Stomach smooth muscle (tissue), 2 donors: ENCODE measurements at regions not wholly inside any gene's neighbourhood (a gene's known extent, or its start where the extent isn't known, plus 50 kb on each side); places are given as distances from the start of the nearest gene placed in this dataset.
A peak's percentile ranks its signal among the peaks of the same experiment; 100 is the strongest.

Experiments used
- H3K27ac ChIP-seq: one replicate; pipeline ENCODE4 v1.7.0; 2013; ENCODE audit warnings: mild to moderate bottlenecking, low read length, inconsistent platforms
- H3K27me3 ChIP-seq, 2 donors: one replicate each; pipeline ENCODE4 v1.7.0; 2013; ENCODE audit warnings: low read length in 2 of 2; ENCODE audit not compliant: insufficient read depth in 2 of 2, control insufficient read depth in 1 of 2
- H3K36me3 ChIP-seq, 2 donors: one replicate each; pipeline ENCODE4 v1.7.0; 2013; ENCODE audit warnings: low read length in 2 of 2; ENCODE audit not compliant: control insufficient read depth in 2 of 2, insufficient read depth in 2 of 2
- H3K4me1 ChIP-seq: one replicate; pipeline ENCODE4 v1.7.0; 2013; ENCODE audit warnings: low read length; ENCODE audit not compliant: control insufficient read depth, insufficient read depth
- H3K4me3 ChIP-seq, 2 donors: one replicate each; pipeline ENCODE4 v1.7.0; 2013; ENCODE audit warnings: low read length in 2 of 2
- H3K9ac ChIP-seq, 2 donors: one replicate each; pipeline ENCODE4 v1.7.0; 2013; ENCODE audit warnings: low read length in 2 of 2, mild to moderate bottlenecking in 1 of 2
- H3K9me3 ChIP-seq, 2 donors: one replicate each; pipeline ENCODE4 v1.7.0; 2013; ENCODE audit warnings: low read length in 2 of 2; ENCODE audit not compliant: control insufficient read depth in 2 of 2
- donor health status: healthy.
- donor health status: Pancreatic carcinoma.

DNA sequence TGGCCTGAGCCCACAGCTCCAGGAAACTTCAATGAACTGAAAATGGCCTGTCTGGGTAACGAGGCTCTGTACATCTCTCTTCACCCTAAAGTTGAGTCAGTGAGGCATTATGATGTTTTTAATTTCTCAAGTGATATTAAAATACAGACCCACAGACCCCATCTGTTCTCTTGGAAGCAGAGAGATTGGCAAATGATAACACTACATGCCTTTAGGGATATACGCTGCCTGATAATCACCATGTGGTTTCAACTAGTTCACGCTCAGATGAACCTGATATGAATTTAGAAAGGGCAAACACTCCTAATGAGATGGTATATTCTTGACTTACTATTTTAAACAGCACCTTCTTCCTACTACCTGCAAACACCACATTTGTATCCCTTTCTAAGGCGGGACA lies 127.5 kb downstream of the RFC3 start:
- no peaks in the 10 kb centered on the region for H3K36me3 ChIP-seq
- no peaks in the 10 kb centered on the region for H3K4me1 ChIP-seq
- no peaks in the 10 kb centered on the region for H3K27me3 ChIP-seq
- no peak overlapping the region for H3K9ac ChIP-seq
- no peak overlapping the region for H3K4me3 ChIP-seq
- no peaks in the 10 kb centered on the region for H3K9me3 ChIP-seq
- H3K27ac ChIP-seq: no peak overlapping the region

DNA sequence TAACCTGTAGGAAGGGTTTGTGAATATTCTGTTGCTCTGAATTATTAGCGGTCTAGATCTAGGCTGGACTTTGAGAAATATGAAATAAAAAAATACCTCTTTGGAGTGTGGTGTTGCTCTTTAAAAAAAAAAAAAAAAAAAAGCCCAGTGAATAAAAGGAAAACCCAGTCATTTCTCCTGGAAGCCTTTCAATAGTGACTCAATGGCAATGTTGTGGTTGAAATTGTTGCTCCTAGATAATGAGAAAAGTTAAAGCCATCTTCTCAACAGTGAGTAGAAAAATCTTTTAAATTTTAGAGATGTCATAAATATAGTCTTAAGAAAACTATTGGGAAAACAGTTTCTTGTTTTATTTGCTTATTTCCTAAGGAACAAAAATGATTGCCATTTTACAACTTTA lies 135.3 kb downstream of the RFC3 start:
- no peak overlapping the region for H3K4me3 ChIP-seq

DNA sequence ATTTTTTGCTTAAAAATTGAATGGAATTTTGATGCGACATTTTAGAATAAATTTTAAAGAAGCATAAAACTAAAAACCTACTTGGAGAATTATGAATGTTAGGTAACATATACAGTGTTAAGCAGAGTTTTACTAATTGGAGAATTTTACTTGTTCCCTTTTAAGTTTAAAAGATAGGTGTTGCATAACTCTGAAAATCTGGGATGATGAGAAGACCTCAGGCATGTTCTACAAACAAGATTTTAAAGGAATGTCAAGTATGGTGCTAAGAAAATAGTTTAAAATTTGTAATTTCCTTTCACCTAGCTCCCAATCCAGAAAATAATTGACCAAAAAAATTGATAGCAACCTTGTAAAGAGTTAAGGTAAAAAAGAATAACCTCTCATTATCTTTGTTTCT lies 135.8 kb downstream of the RFC3 start:
- Histone ChIP-seq H3K9ac (no peak overlapping the region), H3K4me3 (no peak overlapping the region), H3K36me3 (no peaks in the 10 kb centered on the region), H3K4me1 (no peaks in the 10 kb centered on the region), H3K27ac (no peak overlapping the region), H3K27me3 (no peaks in the 10 kb centered on the region), H3K9me3 (no peaks in the 10 kb centered on the region)

More for the DNA sequence above, 135.3 kb downstream of the RFC3 start:
- no peaks in the 10 kb centered on the region for H3K4me1 ChIP-seq
- no peaks in the 10 kb centered on the region for H3K27me3 ChIP-seq
- no peaks in the 10 kb centered on the region for H3K36me3 ChIP-seq
- H3K9ac ChIP-seq: no peak overlapping the region
- no peaks in the 10 kb centered on the region for H3K9me3 ChIP-seq
- no peak overlapping the region for H3K27ac ChIP-seq

DNA sequence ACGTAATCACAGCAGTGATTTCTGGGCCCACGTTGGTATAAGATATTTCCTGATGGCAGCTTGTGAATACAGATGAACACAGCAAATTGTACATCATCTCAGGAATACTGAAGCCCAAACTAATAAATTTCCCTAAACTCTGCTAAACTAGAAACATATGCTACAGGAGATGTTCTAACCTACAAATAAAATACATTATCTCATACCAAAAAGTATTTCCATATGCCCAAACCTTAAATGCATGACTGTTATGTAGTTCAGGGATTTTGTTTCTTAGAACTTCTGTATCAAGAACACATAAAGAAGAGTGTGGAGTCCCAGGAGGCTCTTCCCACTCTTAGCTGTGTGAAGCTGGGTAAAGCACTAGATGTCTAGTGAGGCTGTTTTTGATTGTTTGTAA lies 138.4 kb downstream of the RFC3 start:
- Histone ChIP-seq H3K27me3 (no peaks in the 10 kb centered on the region), H3K4me1 (no peaks in the 10 kb centered on the region), H3K9ac (no peak overlapping the region), H3K4me3 (no peak overlapping the region), H3K27ac (no peak overlapping the region), H3K9me3 (no peaks in the 10 kb centered on the region), H3K36me3 (no peaks in the 10 kb centered on the region)

DNA sequence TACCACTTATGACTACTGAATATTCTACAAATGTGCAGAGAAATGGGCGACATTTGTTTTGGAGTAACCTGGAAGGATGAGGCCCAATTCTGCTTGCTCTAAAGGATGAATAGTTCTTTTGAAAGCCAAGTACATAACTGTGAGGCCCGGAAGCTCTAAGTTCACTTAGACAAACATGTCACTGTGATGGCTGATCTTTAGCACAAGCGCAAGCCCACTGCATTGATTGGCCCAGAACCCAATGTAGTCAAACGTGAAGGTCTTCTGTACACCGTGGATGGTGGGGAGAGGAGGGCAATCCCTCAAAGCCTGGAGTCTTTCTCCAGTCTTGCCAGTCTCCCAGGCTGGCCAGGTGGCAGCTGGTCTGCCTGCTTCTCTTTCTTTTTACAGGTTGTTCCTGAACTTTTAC lies 139.6 kb downstream of the RFC3 start:
- H3K9me3 ChIP-seq: no peaks in the 10 kb centered on the region
- no peaks in the 10 kb centered on the region for H3K4me1 ChIP-seq
- H3K9ac ChIP-seq: no peak overlapping the region
- H3K4me3 ChIP-seq: no peak overlapping the region
- no peaks in the 10 kb centered on the region for H3K27me3 ChIP-seq
- H3K27ac ChIP-seq: no peak overlapping the region
- H3K36me3 ChIP-seq: no peaks in the 10 kb centered on the region

DNA sequence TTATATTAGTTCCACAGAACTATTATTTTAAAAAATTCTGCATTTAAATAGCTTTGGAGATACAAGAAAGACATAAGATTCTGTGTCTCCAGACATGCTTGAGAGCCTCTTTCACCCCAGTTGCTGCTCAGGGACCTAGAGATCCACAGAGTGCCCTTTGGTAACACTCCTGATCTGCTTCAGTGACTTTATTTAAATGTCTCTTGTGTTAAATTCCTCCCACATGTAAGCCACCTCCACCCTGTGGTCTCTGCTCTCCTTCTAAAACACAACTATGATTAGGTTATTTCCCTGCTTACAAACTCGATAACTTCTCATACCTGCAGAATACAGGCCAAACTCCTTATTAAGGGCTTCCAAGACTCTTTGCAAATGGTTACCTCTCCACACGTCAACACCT lies 141.0 kb downstream of the RFC3 start:
- Histone ChIP-seq H3K9ac (no peak overlapping the region), H3K27me3 (no peaks in the 10 kb centered on the region), H3K9me3 (no peaks in the 10 kb centered on the region), H3K4me1 (no peaks in the 10 kb centered on the region), H3K27ac (no peak overlapping the region), H3K36me3 (no peaks in the 10 kb centered on the region), H3K4me3 (no peak overlapping the region)

DNA sequence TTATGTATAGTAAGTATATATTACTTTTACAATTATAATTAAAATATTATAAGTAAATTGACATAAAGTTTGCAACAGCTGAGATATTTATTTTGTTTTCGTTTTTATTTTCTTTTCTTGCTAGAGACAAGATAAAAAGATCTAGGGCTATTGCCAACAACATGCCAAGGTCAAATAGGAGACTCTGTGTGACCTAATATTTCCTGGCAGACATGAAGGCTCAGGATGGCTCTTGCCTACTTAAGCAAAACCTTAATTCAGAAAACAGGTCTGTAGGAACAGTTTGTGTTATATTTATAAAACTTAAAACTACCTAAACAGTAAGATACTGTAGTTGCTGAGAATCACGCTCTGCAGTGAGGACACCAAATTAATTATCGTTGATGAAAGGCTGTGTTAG lies 145.2 kb downstream of the RFC3 start:
- Histone ChIP-seq H3K4me1 (no peaks in the 10 kb centered on the region), H3K4me3 (no peak overlapping the region), H3K9ac (no peak overlapping the region), H3K27ac (no peak overlapping the region), H3K9me3 (no peaks in the 10 kb centered on the region), H3K27me3 (no peaks in the 10 kb centered on the region), H3K36me3 (no peaks in the 10 kb centered on the region)

DNA sequence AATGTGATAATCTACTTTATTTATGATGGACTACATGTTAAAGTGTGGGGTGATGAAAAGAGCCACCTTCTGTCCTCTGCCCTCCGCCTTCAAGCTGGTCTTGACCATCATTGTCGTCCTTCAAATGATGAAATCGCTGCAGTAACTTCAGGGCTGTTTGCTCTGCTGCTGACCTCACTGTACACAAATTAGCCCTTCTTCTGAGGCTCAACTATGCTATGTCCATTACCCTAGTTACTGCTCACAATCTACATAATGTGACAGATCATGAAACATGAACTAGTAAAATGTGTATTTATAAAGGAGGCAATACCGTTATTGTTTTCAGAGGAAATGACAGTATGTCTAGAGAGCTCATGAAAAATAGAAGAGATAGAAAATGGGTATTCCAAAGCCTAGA lies 145.9 kb downstream of the RFC3 start:
- H3K27ac ChIP-seq: no peak overlapping the region

DNA sequence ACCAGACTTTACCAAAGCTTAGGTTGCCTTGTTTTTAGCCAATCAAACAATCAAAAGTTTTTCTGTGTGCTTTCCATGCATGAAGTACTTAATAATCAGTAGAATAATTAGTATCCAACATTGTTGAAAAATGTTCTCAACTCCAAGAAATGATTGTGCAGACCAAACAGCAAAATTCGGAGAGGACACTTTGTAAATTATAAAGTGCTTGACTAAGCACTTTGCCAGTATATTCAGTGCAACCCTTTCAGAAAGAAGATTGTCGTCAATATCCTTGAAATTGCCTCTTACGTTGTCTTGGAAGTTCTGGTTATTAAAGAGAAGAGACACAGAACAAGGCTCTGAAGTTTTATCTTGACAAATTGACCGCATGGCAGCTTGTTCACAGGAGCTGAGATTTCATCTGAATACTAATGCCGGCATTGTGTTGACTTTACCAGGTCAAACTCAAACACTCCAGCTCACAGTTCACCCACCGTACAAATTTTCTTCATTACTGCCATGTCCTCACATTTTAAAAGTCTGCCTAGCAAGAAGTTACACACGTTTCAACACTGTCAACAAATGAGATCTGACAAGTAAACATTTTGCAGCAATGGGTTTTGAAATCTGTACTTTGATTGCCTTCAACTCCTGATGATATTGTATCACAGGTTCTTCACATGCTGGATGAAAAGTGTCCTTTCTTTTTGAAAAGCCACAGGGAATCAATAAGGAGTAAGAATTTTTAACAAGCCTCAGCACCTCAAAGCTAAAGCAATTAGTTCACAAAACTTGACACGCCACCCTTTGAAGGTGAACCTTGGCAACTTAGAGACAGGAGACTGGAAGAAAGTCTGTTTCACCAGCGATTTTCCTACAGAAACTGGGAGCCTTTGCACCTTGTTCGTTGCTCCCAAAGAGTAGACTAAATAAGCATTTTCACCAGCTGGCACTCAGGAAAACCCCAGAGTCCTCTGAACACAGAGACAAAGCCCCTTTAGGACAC lies 150.9 kb downstream of the RFC3 start:
- Histone ChIP-seq H3K27me3 (no peaks in the 10 kb centered on the region), H3K27ac (no peak overlapping the region), H3K36me3 (no peaks in the 10 kb centered on the region), H3K4me3 (no peak overlapping the region), H3K9me3 (peaks cover 0 to 3% of the 10 kb centered on the region in 2 donors), H3K4me1 (peaks cover 4% of the 10 kb centered on the region), H3K9ac (no peak overlapping the region)

More for the DNA sequence above, 145.9 kb downstream of the RFC3 start:
- H3K9me3 ChIP-seq: no peaks in the 10 kb centered on the region
- no peak overlapping the region for H3K4me3 ChIP-seq
- H3K27me3 ChIP-seq: no peaks in the 10 kb centered on the region
- no peaks in the 10 kb centered on the region for H3K4me1 ChIP-seq
- no peaks in the 10 kb centered on the region for H3K36me3 ChIP-seq
- no peak overlapping the region for H3K9ac ChIP-seq

DNA sequence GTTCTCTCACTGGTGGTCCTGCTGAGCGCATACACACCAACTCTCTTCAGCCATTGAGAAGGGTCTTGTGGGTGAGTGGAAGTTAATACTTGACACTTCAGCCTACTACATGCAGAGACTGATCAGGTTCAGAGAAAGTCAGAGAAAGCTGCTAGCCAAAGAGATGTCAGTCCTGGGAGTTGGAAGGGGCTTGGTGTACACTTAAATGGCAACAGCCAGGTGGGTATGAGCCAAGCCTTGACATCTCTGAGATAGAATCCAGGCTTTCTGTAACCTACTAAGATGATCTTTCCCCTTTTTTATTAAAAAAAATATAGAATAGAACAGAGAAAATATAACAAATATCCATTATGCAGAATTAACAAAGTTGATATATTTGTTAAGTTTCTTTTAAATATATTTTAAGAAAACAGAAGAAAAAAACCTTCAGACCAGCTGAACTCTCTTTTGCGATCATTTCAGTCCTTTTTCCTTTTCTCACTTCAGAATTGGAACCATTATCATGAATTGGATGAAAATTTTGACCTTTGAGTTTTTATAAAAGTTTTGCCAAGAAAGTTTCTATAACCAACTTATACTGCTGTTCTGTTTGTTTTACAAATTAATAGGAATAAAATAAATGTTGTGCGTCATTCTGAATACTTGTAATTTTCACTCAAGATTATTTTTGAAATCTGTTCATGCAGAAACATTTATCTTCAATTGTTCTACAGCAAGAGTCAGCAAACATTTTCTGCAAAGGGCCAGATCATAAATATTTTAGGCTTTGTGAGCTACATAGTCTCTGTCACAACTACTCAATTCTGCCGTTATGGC lies 153.0 kb downstream of the RFC3 start:
- Histone ChIP-seq H3K27ac (peak overlapping the region; percentile 12), H3K9me3 (peaks cover 0 to 3% of the 10 kb centered on the region in 2 donors), H3K9ac (no peak overlapping the region), H3K36me3 (no peaks in the 10 kb centered on the region), H3K4me3 (no peak overlapping the region), H3K27me3 (no peaks in the 10 kb centered on the region), H3K4me1 (peaks cover 4% of the 10 kb centered on the region)

DNA sequence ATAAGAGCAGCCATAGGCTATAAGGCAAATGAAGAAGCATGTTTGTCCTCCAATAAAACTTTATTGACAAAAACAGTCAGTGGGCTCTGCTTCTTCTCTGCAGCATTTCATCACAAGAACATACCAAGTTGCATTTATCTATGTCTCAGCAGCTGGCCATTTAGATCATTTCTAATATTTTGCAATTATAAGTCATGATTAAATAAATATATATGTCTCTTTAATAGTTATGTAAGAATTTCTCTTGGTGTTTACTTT lies 153.5 kb downstream of the RFC3 start:
- no peak overlapping the region for H3K9ac ChIP-seq
- H3K4me1 ChIP-seq: peaks cover 4% of the 10 kb centered on the region
- H3K4me3 ChIP-seq: no peak overlapping the region
- H3K9me3 ChIP-seq: peaks cover 0 to 3% of the 10 kb centered on the region in 2 donors
- no peaks in the 10 kb centered on the region for H3K36me3 ChIP-seq
- no peak overlapping the region for H3K27ac ChIP-seq
- H3K27me3 ChIP-seq: no peaks in the 10 kb centered on the region
